PC-3 (cell line): ENCODE measurements at regions not wholly inside any gene's neighbourhood (a gene's known extent, or its start where the extent isn't known, plus 50 kb on each side); places are given as distances from the start of the nearest gene placed in this dataset.

Experiments
- ATAC-seq: fragments of 200-7000 bp; cut with Tn5 transposase; 2 replicates; pipeline ENCODE4 v1.9.1; 2020; ENCODE audit warnings: mild to moderate bottlenecking, moderate library complexity
- BruUV-seq: library from RNA; stranded (reverse); fragments of 400-500 nt; replicated peaks from 2 replicates; lab custom pipeline; 2021; lab: Mats Ljungman, UMichigan
- CTCF ChIA-PET: fragments of 300-600 bp; sonication (Branson Sonifier 250); formaldehyde crosslinking; loops from one replicate; lab custom pipeline; 2022; ENCODE audit warnings: antibody characterized with exemption; lab: Charles Lee
- POLR2A ChIA-PET: fragments of 300-600 bp; sonication (Branson Sonifier 250); formaldehyde crosslinking; loops from one replicate; lab custom pipeline; 2022; ENCODE audit warnings: antibody characterized with exemption; ENCODE audit not compliant: unreplicated experiment; lab: Charles Lee
- DNase-seq: peaks from one replicate; pipeline ENCODE4 v3.0.0-alpha.2; 2015
- H2AFZ ChIP-seq: fragments of 300-600 bp; sonication (generic); 2 replicates; pipeline ENCODE4 v1.6.0; 2016; ENCODE audit warnings: antibody characterized with exemption, low read length
- H3F3A ChIP-seq: fragments of 300-600 bp; sonication (generic); one replicate; pipeline ENCODE4 v1.6.0; 2017; ENCODE audit warnings: antibody characterized with exemption, low read length, control low read depth, mild to moderate bottlenecking; ENCODE audit not compliant: unreplicated experiment
- H3K27ac ChIP-seq: fragments of 300-600 bp; sonication (generic); 2 replicates; pipeline ENCODE4 v1.5.1; 2016; ENCODE audit warnings: mild to moderate bottlenecking, low read length
- H3K27me3 ChIP-seq: fragments of 300-600 bp; sonication (generic); 2 replicates; pipeline ENCODE4 v1.6.1; 2016; ENCODE audit warnings: low read length, mixed read lengths
- H3K36me3 ChIP-seq: fragments of 300-600 bp; sonication (generic); 2 replicates; pipeline ENCODE4 v1.6.1; 2016; ENCODE audit warnings: low read depth, mixed run types, low read length, mixed read lengths
- H3K4me1 ChIP-seq: fragments of 300-600 bp; sonication (generic); 2 replicates; pipeline ENCODE4 v1.5.1; 2016; ENCODE audit warnings: low read length; ENCODE audit not compliant: insufficient read depth
- H3K4me2 ChIP-seq: fragments of 300-600 bp; sonication (generic); 2 replicates; pipeline ENCODE4 v1.6.0; 2016; ENCODE audit warnings: low read length
- H3K4me3 ChIP-seq: fragments of 300-600 bp; sonication (generic); 2 replicates; pipeline ENCODE4 v1.5.1; 2016; ENCODE audit warnings: mild to moderate bottlenecking, low read length, mixed read lengths
- H3K79me2 ChIP-seq: fragments of 300-600 bp; sonication (generic); 2 replicates; pipeline ENCODE4 v1.6.1; 2017; ENCODE audit warnings: low read length, mixed read lengths
- H3K9ac ChIP-seq: fragments of 300-600 bp; sonication (generic); 2 replicates; pipeline ENCODE4 v1.6.0; 2016; ENCODE audit warnings: mild to moderate bottlenecking, low read length
- H3K9me2 ChIP-seq: fragments of 300-600 bp; sonication (generic); replicated peaks from 2 replicates; pipeline ENCODE4 v1.6.1; 2016; ENCODE audit warnings: mixed run types, low read length, mixed read lengths
- H3K9me3 ChIP-seq: fragments of 300-600 bp; sonication (generic); 2 replicates; pipeline ENCODE4 v1.6.1; 2016; ENCODE audit warnings: low read length, mixed read lengths
- H4K20me1 ChIP-seq: fragments of 300-600 bp; sonication (generic); 2 replicates; pipeline ENCODE4 v1.6.1; 2016; ENCODE audit warnings: low read length, mixed read lengths
- EZH2 ChIP-seq: fragments of 300-600 bp; sonication (generic); IDR thresholded peaks from one replicate; pipeline ENCODE4 v1.6.1; 2017; ENCODE audit warnings: antibody characterized with exemption, mild to moderate bottlenecking, low read length; ENCODE audit not compliant: unreplicated experiment
- EZH2phosphoT487 ChIP-seq: fragments of 300-600 bp; sonication (generic); IDR thresholded peaks from 2 replicates; pipeline ENCODE4 v1.6.1; 2018; ENCODE audit warnings: mild to moderate bottlenecking, antibody characterized with exemption, low read length, borderline replicate concordance
- intact Hi-C: fragments of 100-400 bp; cut with micrococcal nuclease; formaldehyde crosslinking; loops from 2 replicates; pipeline ENCODE4 v1.9.0; 2023
- TF ChIP-seq, protein P1 (sequence below): fragments of 300-600 bp; sonication (generic); conservative IDR thresholded peaks from 2 replicates; pipeline ENCODE4 v1.5.1; 2017; ENCODE audit warnings: antibody characterized with exemption, low read depth, mild to moderate bottlenecking, low read length

DNA sequence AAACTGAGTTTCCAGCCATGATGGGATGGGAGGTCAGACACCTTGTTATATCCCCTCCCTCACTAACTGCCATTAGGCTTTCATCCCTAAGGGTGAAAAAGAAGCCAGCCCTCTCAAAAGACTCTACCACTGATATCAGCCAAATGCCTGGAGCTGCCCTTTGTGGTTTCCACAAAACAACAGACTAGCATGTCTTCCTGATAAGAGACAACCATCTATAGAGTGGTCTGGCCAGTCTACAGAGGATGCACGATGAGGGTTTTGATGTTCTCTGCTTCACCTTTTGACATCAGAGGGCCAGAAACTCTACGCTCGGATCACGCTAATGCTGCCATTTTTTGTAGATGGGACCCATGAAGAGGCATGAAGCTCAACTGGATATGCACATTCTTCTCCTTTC is 61.7 kb upstream of the ARHGAP18 start:
- Histone ChIP-seq H3K79me2 (no peaks in the 10 kb centered on the region), H3K4me3 (no peak overlapping the region), H3K4me2 (no peak overlapping the region), H3K4me1 (0 out of 2 replicates have a peak, but pooled peaks cover 3% of the 10 kb centered on the region), H3K36me3 (no peaks in the 10 kb centered on the region), H3K27ac (no peak overlapping the region), H3K9me2 (no peaks in the 10 kb centered on the region), H4K20me1 (no peaks in the 10 kb centered on the region), H2AFZ (no peak overlapping the region), H3F3A (no peaks in the 10 kb centered on the region), H3K27me3 (no peaks in the 10 kb centered on the region), H3K9me3 (no peaks in the 10 kb centered on the region), H3K9ac (no peak overlapping the region)
- TF ChIP-seq EZH2phosphoT487 (no peak), EZH2 (no peak)
- TF ChIP-seq, protein P1, sequence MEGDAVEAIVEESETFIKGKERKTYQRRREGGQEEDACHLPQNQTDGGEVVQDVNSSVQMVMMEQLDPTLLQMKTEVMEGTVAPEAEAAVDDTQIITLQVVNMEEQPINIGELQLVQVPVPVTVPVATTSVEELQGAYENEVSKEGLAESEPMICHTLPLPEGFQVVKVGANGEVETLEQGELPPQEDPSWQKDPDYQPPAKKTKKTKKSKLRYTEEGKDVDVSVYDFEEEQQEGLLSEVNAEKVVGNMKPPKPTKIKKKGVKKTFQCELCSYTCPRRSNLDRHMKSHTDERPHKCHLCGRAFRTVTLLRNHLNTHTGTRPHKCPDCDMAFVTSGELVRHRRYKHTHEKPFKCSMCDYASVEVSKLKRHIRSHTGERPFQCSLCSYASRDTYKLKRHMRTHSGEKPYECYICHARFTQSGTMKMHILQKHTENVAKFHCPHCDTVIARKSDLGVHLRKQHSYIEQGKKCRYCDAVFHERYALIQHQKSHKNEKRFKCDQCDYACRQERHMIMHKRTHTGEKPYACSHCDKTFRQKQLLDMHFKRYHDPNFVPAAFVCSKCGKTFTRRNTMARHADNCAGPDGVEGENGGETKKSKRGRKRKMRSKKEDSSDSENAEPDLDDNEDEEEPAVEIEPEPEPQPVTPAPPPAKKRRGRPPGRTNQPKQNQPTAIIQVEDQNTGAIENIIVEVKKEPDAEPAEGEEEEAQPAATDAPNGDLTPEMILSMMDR = no peak
- ChIA-PET CTCF (no interaction called here), POLR2A (no interaction called here)
- intact Hi-C loops = loop anchor here (10.0 kb wide), 1 partner anchor 123 kb away; no protein-coding TSS in a partner anchor
- ATAC-seq (no peak), DNase-seq (no peak)
- no TSS peak for BruUV-seq

DNA sequence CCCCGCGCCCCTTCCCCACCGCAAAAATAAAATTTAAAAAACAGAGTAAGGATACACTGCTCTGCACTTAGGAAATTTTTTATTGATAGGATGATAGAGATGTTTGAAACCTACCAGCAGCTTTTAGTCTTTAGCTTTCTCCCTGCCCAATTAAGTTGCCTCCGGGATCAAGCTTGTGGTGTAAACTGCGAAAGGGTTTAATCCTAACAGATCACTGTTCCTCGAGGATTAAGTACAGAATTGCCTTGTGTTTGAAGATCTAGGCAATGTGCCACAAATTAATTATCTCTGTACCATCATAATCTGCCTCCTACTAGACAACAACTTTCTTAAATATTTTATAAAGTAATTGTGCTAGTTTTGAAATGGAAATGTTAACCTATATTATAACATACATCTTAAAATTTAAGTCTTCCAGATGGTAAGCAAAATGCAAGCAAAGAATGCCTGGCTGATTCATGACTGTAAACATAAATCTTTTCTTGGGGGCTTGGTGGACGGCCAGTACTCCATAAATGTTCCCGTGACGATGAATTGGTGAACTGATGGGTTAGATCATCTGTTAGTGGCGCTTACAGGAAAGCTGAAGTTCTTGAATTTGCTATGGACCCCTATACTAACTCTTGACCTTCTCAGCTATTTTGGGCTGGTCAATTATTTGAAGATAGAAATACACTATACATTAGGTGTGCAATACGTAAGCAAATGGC is 58.0 kb upstream of the ARHGAP18 start:
- no peak overlapping the region for H3K9ac ChIP-seq
- TF ChIP-seq, protein P1 = no peak
- TF ChIP-seq EZH2phosphoT487 = no peak
- TF ChIP-seq EZH2 = no peak
- 0 out of 2 replicates have a peak, but pooled peaks cover 3% of the 10 kb centered on the region for H3K4me1 ChIP-seq
- no peaks in the 10 kb centered on the region for H3F3A ChIP-seq
- H3K27ac ChIP-seq = no peak overlapping the region
- H3K9me2 ChIP-seq = no peaks in the 10 kb centered on the region
- no peaks in the 10 kb centered on the region for H4K20me1 ChIP-seq
- H2AFZ ChIP-seq = peak overlapping the region; percentile 81
- peak overlapping the region; percentile 69; the same call in 1 of the 2 replicates for H3K4me3 ChIP-seq
- CTCF ChIA-PET = no interaction called here
- BruUV-seq = no TSS peak
- no peaks in the 10 kb centered on the region for H3K79me2 ChIP-seq
- H3K9me3 ChIP-seq = no peaks in the 10 kb centered on the region
- POLR2A ChIA-PET = no interaction called here
- peak overlapping the region; percentile 91 for H3K4me2 ChIP-seq
- DNase-seq (no peak), ATAC-seq (no peak)
- no peaks in the 10 kb centered on the region for H3K27me3 ChIP-seq
- intact Hi-C loops = no loop called here
- H3K36me3 ChIP-seq = no peaks in the 10 kb centered on the region
